ENCODE measurements at regions not wholly inside any gene's neighbourhood (a gene's known extent, or its start where the extent isn't known, plus 50 kb on each side); places are given as distances from the start of the nearest gene placed in this dataset.

GRCh38 chr1:199101139-199101538 is 462.3 kb downstream of the PTPRC start:
- no peak for TF ChIP-seq EZH2 (IDR thresholded peaks at IDR 0.05; ENCODE audit: borderline replicate concordance, insufficient read depth, low read length, poor library complexity, severe bottlenecking)
- no peak for TF ChIP-seq EP300 (conservative IDR thresholded peaks at IDR 0.05; ENCODE audit: poor library complexity, severe bottlenecking)
- no peak for TF ChIP-seq RAD21 (conservative IDR thresholded peaks at IDR 0.05)
- TF ChIP-seq MXI1 (conservative IDR thresholded peaks at IDR 0.05; ENCODE audit: poor library complexity, severe bottlenecking) = no peak
- TF ChIP-seq REST (IDR thresholded peaks at IDR 0.05; ENCODE audit: borderline replicate concordance) = no peak
- TF ChIP-seq CTCF (IDR thresholded peaks at IDR 0.05; ENCODE audit: poor library complexity, severe bottlenecking) = no peak
- TF ChIP-seq POLR2AphosphoS5 (IDR thresholded peaks at IDR 0.05) = no peak
- no peak for TF ChIP-seq SMC3 (conservative IDR thresholded peaks at IDR 0.05; ENCODE audit: poor library complexity)
- TF ChIP-seq TAF1 (IDR thresholded peaks at IDR 0.05; ENCODE audit: low read depth) = no peak
- Histone ChIP-seq H3K4me3 (ENCODE audit: low read length) (no peak overlapping the region), H3K27me3 (ENCODE audit: insufficient read depth, low read depth, low read length) (no peaks in the 10 kb centered on the region), H3F3A (ENCODE audit: insufficient read depth, low read length, poor library complexity, severe bottlenecking) (no peaks in the 10 kb centered on the region), H3K9me3 (ENCODE audit: low read length) (no peaks in the 10 kb centered on the region), H3K4me2 (ENCODE audit: low read length) (no peak overlapping the region), H3K9me2 (ENCODE audit: insufficient read depth, low read length) (no peaks in the 10 kb centered on the region), H2AFZ (ENCODE audit: low read depth, low read length) (no peak overlapping the region), H3K36me3 (ENCODE audit: insufficient read depth, low read length) (no peaks in the 10 kb centered on the region), H3K27ac (ENCODE audit: low read length) (no peak overlapping the region), H3K79me2 (replicated peaks; ENCODE audit: insufficient read depth, low read length) (no peaks in the 10 kb centered on the region), H4K20me1 (ENCODE audit: insufficient read depth) (no peaks in the 10 kb centered on the region), H3K9ac (ENCODE audit: low read length) (no peak overlapping the region)

- H3K36me3 ChIP-seq (ENCODE audit: insufficient read depth, low read length) = no peaks in the 10 kb centered on the region
- H2AFZ ChIP-seq (ENCODE audit: low read depth, low read length) = no peak overlapping the region
- no peaks in the 10 kb centered on the region for H3K27me3 ChIP-seq (ENCODE audit: insufficient read depth, low read depth, low read length)
- H3K4me3 ChIP-seq (ENCODE audit: low read length) = no peak overlapping the region
- H3K9ac ChIP-seq (ENCODE audit: low read length) = no peak overlapping the region
- H3K9me2 ChIP-seq (ENCODE audit: insufficient read depth, low read length) = no peaks in the 10 kb centered on the region
- TF ChIP-seq EP300 (conservative IDR thresholded peaks at IDR 0.05; ENCODE audit: poor library complexity, severe bottlenecking) = no peak
- TF ChIP-seq MXI1 (conservative IDR thresholded peaks at IDR 0.05; ENCODE audit: poor library complexity, severe bottlenecking) = no peak
- no peak for TF ChIP-seq REST (IDR thresholded peaks at IDR 0.05; ENCODE audit: borderline replicate concordance)
- TF ChIP-seq CTCF (IDR thresholded peaks at IDR 0.05; ENCODE audit: poor library complexity, severe bottlenecking) = no peak
- no peak for TF ChIP-seq POLR2AphosphoS5 (IDR thresholded peaks at IDR 0.05)
- no peak for TF ChIP-seq TAF1 (IDR thresholded peaks at IDR 0.05; ENCODE audit: low read depth)
- H3F3A ChIP-seq (ENCODE audit: insufficient read depth, low read length, poor library complexity, severe bottlenecking) = no peaks in the 10 kb centered on the region
- H3K4me2 ChIP-seq (ENCODE audit: low read length) = no peak overlapping the region
- H3K9me3 ChIP-seq (ENCODE audit: low read length) = no peaks in the 10 kb centered on the region
- no peak overlapping the region for H3K27ac ChIP-seq (ENCODE audit: low read length)
- no peaks in the 10 kb centered on the region for H4K20me1 ChIP-seq (ENCODE audit: insufficient read depth)
- H3K79me2 ChIP-seq (replicated peaks; ENCODE audit: insufficient read depth, low read length) = no peaks in the 10 kb centered on the region
Measured at GRCh38 chr1:199101635-199102034, 462.8 kb downstream of the PTPRC start.

Data from neural cell (in vitro differentiated cells).